ENCODE measurements at regions not wholly inside any gene's neighbourhood (a gene's known extent, or its start where the extent isn't known, plus 50 kb on each side); places are given as distances from the start of the nearest gene placed in this dataset.

- no peak for DNase-seq (ENCODE audit: low spot score)
Measured at GRCh38 chr17:11081342-11081741, 159.7 kb upstream of the SHISA6 start.

- DNase-seq (ENCODE audit: low spot score): no peak
Measured at GRCh38 chr17:11077673-11078072, 163.3 kb upstream of the SHISA6 start.

GRCh38 chr17:11074451-11074850, 166.6 kb upstream of the SHISA6 start:
- DNase-seq (ENCODE audit: low spot score): no peak

GRCh38 chr17:11056926-11057325, 184.1 kb upstream of the SHISA6 start:
- no peak for DNase-seq (ENCODE audit: low spot score)

- DNase-seq (ENCODE audit: low spot score): no peak
Measured at GRCh38 chr17:11053846-11054245, 187.2 kb upstream of the SHISA6 start.

- DNase-seq (ENCODE audit: low spot score): no peak
Measured at GRCh38 chr17:11049539-11049938, 191.5 kb upstream of the SHISA6 start.

- no peak for DNase-seq (ENCODE audit: low spot score)
Measured at GRCh38 chr17:11047228-11047627, 193.8 kb upstream of the SHISA6 start.

GRCh38 chr17:11039342-11039741, 201.5 kb upstream of the PIRT start:
- DNase-seq (ENCODE audit: low spot score): peak; percentile 24

- peak; percentile 60 for DNase-seq (ENCODE audit: low spot score)
Measured at GRCh38 chr17:11035681-11036080, 197.8 kb upstream of the PIRT start.

GRCh38 chr17:11031787-11032186, 193.9 kb upstream of the PIRT start:
- DNase-seq (ENCODE audit: low spot score): no peak

GRCh38 chr17:11029791-11030190, 191.9 kb upstream of the PIRT start:
- DNase-seq (ENCODE audit: low spot score): no peak

- peak; percentile 58 for DNase-seq (ENCODE audit: low spot score)
Measured at GRCh38 chr17:11028349-11028748, 190.5 kb upstream of the PIRT start.

GRCh38 chr17:11026903-11027302, 189.0 kb upstream of the PIRT start:
- peak; percentile 31 for DNase-seq (ENCODE audit: low spot score)

GRCh38 chr17:11023639-11024479, 186.0 kb upstream of the PIRT start:
- no peak for DNase-seq (ENCODE audit: low spot score)

- no peak for DNase-seq (ENCODE audit: low spot score)
Measured at GRCh38 chr17:11006530-11006929, 168.6 kb upstream of the PIRT start.

- DNase-seq (ENCODE audit: low spot score): no peak
Measured at GRCh38 chr17:11005940-11006339, 168.1 kb upstream of the PIRT start.

GRCh38 chr17:11002417-11002816, 164.5 kb upstream of the PIRT start:
- DNase-seq (ENCODE audit: low spot score): no peak

- DNase-seq (ENCODE audit: low spot score): no peak
Measured at GRCh38 chr17:11001651-11002050, 163.8 kb upstream of the PIRT start.

- no peak for DNase-seq (ENCODE audit: low spot score)
Measured at GRCh38 chr17:10999484-10999883, 161.6 kb upstream of the PIRT start.

GRCh38 chr17:10993126-10993525, 155.2 kb upstream of the PIRT start:
- no peak for DNase-seq (ENCODE audit: low spot score)

- DNase-seq (ENCODE audit: low spot score): no peak
Measured at GRCh38 chr17:10992106-10992880, 154.4 kb upstream of the PIRT start.

- DNase-seq (ENCODE audit: low spot score): no peak
Measured at GRCh38 chr17:10987786-10988185, 149.9 kb upstream of the PIRT start.

- no peak for DNase-seq (ENCODE audit: low spot score)
Measured at GRCh38 chr17:10984220-10984619, 146.3 kb upstream of the PIRT start.

All from putamen (tissue), 1 donor.